ENCODE measurements at regions not wholly inside any gene's neighbourhood (a gene's known extent, or its start where the extent isn't known, plus 50 kb on each side); places are given as distances from the start of the nearest gene placed in this dataset.

- no peak overlapping the region for H3K4me3 ChIP-seq
- no peaks in the 10 kb centered on the region for H3K4me1 ChIP-seq
- H3K27ac ChIP-seq: no peak overlapping the region
- TF ChIP-seq POLR2A (IDR thresholded peaks at IDR 0.05) (no peak), CTCF (IDR thresholded peaks at IDR 0.05) (no peak), EP300 (IDR thresholded peaks at IDR 0.05) (no peak)
- 91 to 95% methylated on average over 6 of the region's 6 CpGs for WGBS, 2 donors
- DNase-seq (ENCODE audit: low spot score in 2 of 2): no peak
- H3K36me3 ChIP-seq: no peaks in the 10 kb centered on the region
- H3K27me3 ChIP-seq: no peaks in the 10 kb centered on the region
- H3K9me3 ChIP-seq: peaks cover 0 to 10% (median 0%) of the 10 kb centered on the region in 4 donors
Measured at GRCh38 chr6:105564121-105564902, 161.4 kb upstream of the PREP start.

GRCh38 chr6:105562027-105562426, 159.1 kb upstream of the PREP start:
- no peaks in the 10 kb centered on the region for H3K27me3 ChIP-seq
- no peak overlapping the region for H3K27ac ChIP-seq
- no peaks in the 10 kb centered on the region for H3K36me3 ChIP-seq
- H3K4me1 ChIP-seq: no peaks in the 10 kb centered on the region
- TF ChIP-seq POLR2A (IDR thresholded peaks at IDR 0.05) (no peak), EP300 (IDR thresholded peaks at IDR 0.05) (no peak), CTCF (IDR thresholded peaks at IDR 0.05) (no peak)
- H3K4me3 ChIP-seq: no peak overlapping the region
- DNase-seq (ENCODE audit: low spot score in 2 of 2): no peak
- peaks cover 0 to 10% (median 0%) of the 10 kb centered on the region in 4 donors for H3K9me3 ChIP-seq
- 83 to 89% methylated on average over 1 of the region's 1 CpG for WGBS, 2 donors

- TF ChIP-seq POLR2A (IDR thresholded peaks at IDR 0.05): no peak
Measured at GRCh38 chr6:105561486-105561885, 158.6 kb upstream of the PREP start.

GRCh38 chr6:105560611-105561066, 157.8 kb upstream of the PREP start:
- Histone ChIP-seq H3K9me3 (peaks cover 0 to 14% (median 1%) of the 10 kb centered on the region in 4 donors), H3K27ac (no peak overlapping the region), H3K27me3 (no peaks in the 10 kb centered on the region), H3K4me1 (no peaks in the 10 kb centered on the region), H3K36me3 (no peaks in the 10 kb centered on the region), H3K4me3 (no peak overlapping the region)
- TF ChIP-seq CTCF (IDR thresholded peaks at IDR 0.05): no peak
- no peak for TF ChIP-seq EP300 (IDR thresholded peaks at IDR 0.05)
- no peak for TF ChIP-seq POLR2A (IDR thresholded peaks at IDR 0.05)
- WGBS, 2 donors: 92 to 96% methylated on average over 2 of the region's 2 CpGs
- no peak for DNase-seq (ENCODE audit: low spot score in 2 of 2)

More at GRCh38 chr6:105561486-105561885, 158.6 kb upstream of the PREP start:
- DNase-seq (ENCODE audit: low spot score in 2 of 2): no peak
- Histone ChIP-seq H3K27me3 (no peaks in the 10 kb centered on the region), H3K9me3 (peaks cover 0 to 10% (median 0%) of the 10 kb centered on the region in 4 donors), H3K4me3 (no peak overlapping the region), H3K36me3 (no peaks in the 10 kb centered on the region), H3K27ac (no peak overlapping the region), H3K4me1 (no peaks in the 10 kb centered on the region)

- no peaks in the 10 kb centered on the region for H3K4me1 ChIP-seq
- TF ChIP-seq EP300 (IDR thresholded peaks at IDR 0.05) (no peak), POLR2A (IDR thresholded peaks at IDR 0.05) (no peak), CTCF (IDR thresholded peaks at IDR 0.05) (no peak)
- no peaks in the 10 kb centered on the region for H3K36me3 ChIP-seq
- WGBS, 2 donors: 83 to 88% methylated on average over 4 of the region's 4 CpGs
- H3K4me3 ChIP-seq: no peak overlapping the region
- DNase-seq (ENCODE audit: low spot score in 2 of 2): no peak
- peaks cover 0 to 7% (median 1%) of the 10 kb centered on the region in 4 donors for H3K9me3 ChIP-seq
- no peaks in the 10 kb centered on the region for H3K27me3 ChIP-seq
- no peak overlapping the region for H3K27ac ChIP-seq
Measured at GRCh38 chr6:105557291-105557690, 154.4 kb upstream of the PREP start.
